Calu3 (cell line): ENCODE measurements at regions not wholly inside any gene's neighbourhood (a gene's known extent, or its start where the extent isn't known, plus 50 kb on each side); places are given as distances from the start of the nearest gene placed in this dataset.

ENCODE experiments used
- BruUV-seq: library from RNA; stranded (reverse); fragments of 400-500 nt; replicated peaks from 2 replicates; lab custom pipeline; 2021; lab: Mats Ljungman, UMichigan
- CTCF ChIA-PET: fragments of 300-600 bp; sonication (Branson Sonifier 250); formaldehyde crosslinking; loops from one replicate; lab custom pipeline; 2022; ENCODE audit warnings: antibody characterized with exemption; lab: Charles Lee
- DNase-seq: peaks from one replicate; pipeline ENCODE4 v3.0.0; 2022
- H3K27ac Mint-ChIP-seq: one replicate; pipeline ENCODE4 v1.8.0; 2022; ENCODE audit warnings: mixed read lengths; ENCODE audit not compliant: unreplicated experiment
- H3K27me3 Mint-ChIP-seq: one replicate; pipeline ENCODE4 v1.8.0; 2022; ENCODE audit warnings: mixed read lengths; ENCODE audit not compliant: unreplicated experiment
- H3K36me3 Mint-ChIP-seq: one replicate; pipeline ENCODE4 v1.8.0; 2022; ENCODE audit warnings: mild to moderate bottlenecking, moderate library complexity, mixed read lengths; ENCODE audit not compliant: insufficient read depth, unreplicated experiment
- H3K4me1 Mint-ChIP-seq: one replicate; pipeline ENCODE4 v1.8.0; 2022; ENCODE audit warnings: mild to moderate bottlenecking, low read depth, mixed read lengths; ENCODE audit not compliant: unreplicated experiment
- H3K4me3 Mint-ChIP-seq: one replicate; pipeline ENCODE4 v1.8.0; 2022; ENCODE audit warnings: mild to moderate bottlenecking, low read depth, moderate library complexity, mixed read lengths; ENCODE audit not compliant: unreplicated experiment
- H3K9me3 Mint-ChIP-seq: one replicate; pipeline ENCODE4 v1.8.0; 2022; ENCODE audit warnings: low read depth, mixed read lengths; ENCODE audit not compliant: unreplicated experiment
- CTCF ChIP-seq: fragments of 200-600 bp; IDR thresholded peaks from one replicate; pipeline ENCODE4 v1.8.0; 2022; ENCODE audit warnings: antibody characterized with exemption; ENCODE audit not compliant: unreplicated experiment
- intact Hi-C: fragments of 100-400 bp; cut with micrococcal nuclease; formaldehyde crosslinking; loops from one replicate; pipeline ENCODE4 v1.10.0; 2022; ENCODE audit not compliant: unreplicated experiment

GRCh38 chr6:92150553-92150952 lies 1268.8 kb downstream of the EPHA7 start:
- H3K9me3 Mint-ChIP-seq = peaks cover 12% of the 10 kb centered on the region
- H3K36me3 Mint-ChIP-seq = no peaks in the 10 kb centered on the region
- H3K4me1 Mint-ChIP-seq = no peaks in the 10 kb centered on the region
- no peak for DNase-seq
- no TSS peak for BruUV-seq
- H3K4me3 Mint-ChIP-seq = no peak overlapping the region
- CTCF ChIA-PET = no interaction called here
- no peak for TF ChIP-seq CTCF
- intact Hi-C loops = no loop called here
- no peaks in the 10 kb centered on the region for H3K27me3 Mint-ChIP-seq
- H3K27ac Mint-ChIP-seq = no peak overlapping the region

GRCh38 chr6:92147246-92147645 lies 1272.1 kb downstream of the EPHA7 start:
- Mint-ChIP-seq H3K4me1 (no peaks in the 10 kb centered on the region), H3K9me3 (peaks cover 11% of the 10 kb centered on the region), H3K4me3 (no peak overlapping the region), H3K36me3 (no peaks in the 10 kb centered on the region), H3K27me3 (no peaks in the 10 kb centered on the region), H3K27ac (no peak overlapping the region)
- CTCF ChIA-PET = no interaction called here
- BruUV-seq = no TSS peak
- intact Hi-C loops = no loop called here
- DNase-seq = no peak
- no peak for TF ChIP-seq CTCF

- TF ChIP-seq CTCF = no peak
- peaks cover 6% of the 10 kb centered on the region for H3K9me3 Mint-ChIP-seq
- H3K4me3 Mint-ChIP-seq = no peak overlapping the region
- no TSS peak for BruUV-seq
- no peaks in the 10 kb centered on the region for H3K27me3 Mint-ChIP-seq
- CTCF ChIA-PET = no interaction called here
- H3K27ac Mint-ChIP-seq = no peak overlapping the region
- H3K4me1 Mint-ChIP-seq = no peaks in the 10 kb centered on the region
- DNase-seq = no peak
- no peaks in the 10 kb centered on the region for H3K36me3 Mint-ChIP-seq
- intact Hi-C loops = no loop called here
These were observed 1279.8 kb downstream of the EPHA7 start for GRCh38 chr6:92139601-92140000.

GRCh38 chr6:92132957-92133356 lies 1286.4 kb downstream of the EPHA7 start:
- peaks cover 14% of the 10 kb centered on the region for H3K9me3 Mint-ChIP-seq
- CTCF ChIA-PET = no interaction called here
- H3K4me3 Mint-ChIP-seq = no peak overlapping the region
- H3K27ac Mint-ChIP-seq = no peak overlapping the region
- DNase-seq = no peak
- no peaks in the 10 kb centered on the region for H3K4me1 Mint-ChIP-seq
- intact Hi-C loops = no loop called here
- no peaks in the 10 kb centered on the region for H3K27me3 Mint-ChIP-seq
- no peak for TF ChIP-seq CTCF
- no TSS peak for BruUV-seq
- no peaks in the 10 kb centered on the region for H3K36me3 Mint-ChIP-seq

- DNase-seq = no peak
- Mint-ChIP-seq H3K4me1 (no peaks in the 10 kb centered on the region), H3K9me3 (peaks cover 14% of the 10 kb centered on the region), H3K27me3 (no peaks in the 10 kb centered on the region), H3K4me3 (no peak overlapping the region), H3K36me3 (no peaks in the 10 kb centered on the region), H3K27ac (no peak overlapping the region)
- BruUV-seq = no TSS peak
- TF ChIP-seq CTCF = no peak
- intact Hi-C loops = no loop called here
- CTCF ChIA-PET = no interaction called here
These were observed 1286.9 kb downstream of the EPHA7 start for GRCh38 chr6:92132457-92132856.
